K562 (cell line): ENCODE measurements at regions not wholly inside any gene's neighbourhood (a gene's known extent, or its start where the extent isn't known, plus 50 kb on each side); places are given as distances from the start of the nearest gene placed in this dataset.

ENCODE experiments used
- MEF2D ChIP-seq: conservative IDR thresholded peaks from 2 replicates; pipeline ENCODE4 v1.6.1; 2016; ENCODE audit warnings: low read depth, missing genetic modification characterization, missing compliant biosample characterization
- TRIM28 ChIP-seq: fragments of 450-650 bp; IDR thresholded peaks from 2 replicates; pipeline ENCODE4 v1.6.1; 2017
- ZNF197 ChIP-seq: fragments of 200-800 bp; sonication (Bioruptor generic); IDR thresholded peaks from 2 replicates; pipeline ENCODE4 v1.6.1; 2016; ENCODE audit warnings: low read depth, missing genetic modification characterization, missing compliant biosample characterization
- TF ChIP-seq, protein P1 (sequence below): fragments of 450-650 bp; IDR thresholded peaks from 2 replicates; pipeline ENCODE4 v1.6.1; 2018; ENCODE audit not compliant: partially characterized antibody
- TF ChIP-seq, protein P2 (sequence below): sonication (generic); formaldehyde crosslinking; IDR thresholded peaks from 2 replicates; pipeline ENCODE4 v1.8.1; 2022; ENCODE audit warnings: missing genetic modification reagents
- TF ChIP-seq, protein P3 (sequence below), 3 experiments: IDR thresholded peaks in 2 of 3; conservative IDR thresholded peaks in 1 of 3; 2 replicates each; pipeline ENCODE4 v1.5.1; 2011 to 2012; ENCODE audit warnings: low read length in 3 of 3, mild to moderate bottlenecking in 3 of 3, control low read depth in 2 of 3, improper control_type of control experiment in 1 of 3, inconsistent platforms in 1 of 3, low read depth in 1 of 3, mixed read lengths in 1 of 3, moderate library complexity in 1 of 3; ENCODE audit not compliant: insufficient read depth in 2 of 3

DNA sequence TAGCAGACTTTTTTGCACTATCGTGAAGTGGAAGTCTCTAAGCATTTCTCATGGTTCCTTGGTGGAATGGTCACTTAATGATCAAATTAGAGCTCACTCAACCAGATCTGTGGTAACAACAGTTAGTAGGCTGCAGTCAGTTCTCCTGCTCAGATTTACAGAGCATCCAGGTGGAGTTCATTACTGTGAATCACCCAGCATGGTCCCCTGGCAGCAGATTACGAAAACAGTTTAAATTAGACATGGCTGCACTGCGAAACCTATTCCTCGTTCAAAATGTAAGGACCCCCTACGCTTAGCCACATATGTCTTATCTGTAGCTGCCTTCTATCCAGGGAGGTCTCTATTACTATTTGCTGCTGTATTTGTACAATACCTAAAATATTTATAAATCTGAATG lies 823.6 kb upstream of the ARRDC3 start:
- TF ChIP-seq, protein P1, sequence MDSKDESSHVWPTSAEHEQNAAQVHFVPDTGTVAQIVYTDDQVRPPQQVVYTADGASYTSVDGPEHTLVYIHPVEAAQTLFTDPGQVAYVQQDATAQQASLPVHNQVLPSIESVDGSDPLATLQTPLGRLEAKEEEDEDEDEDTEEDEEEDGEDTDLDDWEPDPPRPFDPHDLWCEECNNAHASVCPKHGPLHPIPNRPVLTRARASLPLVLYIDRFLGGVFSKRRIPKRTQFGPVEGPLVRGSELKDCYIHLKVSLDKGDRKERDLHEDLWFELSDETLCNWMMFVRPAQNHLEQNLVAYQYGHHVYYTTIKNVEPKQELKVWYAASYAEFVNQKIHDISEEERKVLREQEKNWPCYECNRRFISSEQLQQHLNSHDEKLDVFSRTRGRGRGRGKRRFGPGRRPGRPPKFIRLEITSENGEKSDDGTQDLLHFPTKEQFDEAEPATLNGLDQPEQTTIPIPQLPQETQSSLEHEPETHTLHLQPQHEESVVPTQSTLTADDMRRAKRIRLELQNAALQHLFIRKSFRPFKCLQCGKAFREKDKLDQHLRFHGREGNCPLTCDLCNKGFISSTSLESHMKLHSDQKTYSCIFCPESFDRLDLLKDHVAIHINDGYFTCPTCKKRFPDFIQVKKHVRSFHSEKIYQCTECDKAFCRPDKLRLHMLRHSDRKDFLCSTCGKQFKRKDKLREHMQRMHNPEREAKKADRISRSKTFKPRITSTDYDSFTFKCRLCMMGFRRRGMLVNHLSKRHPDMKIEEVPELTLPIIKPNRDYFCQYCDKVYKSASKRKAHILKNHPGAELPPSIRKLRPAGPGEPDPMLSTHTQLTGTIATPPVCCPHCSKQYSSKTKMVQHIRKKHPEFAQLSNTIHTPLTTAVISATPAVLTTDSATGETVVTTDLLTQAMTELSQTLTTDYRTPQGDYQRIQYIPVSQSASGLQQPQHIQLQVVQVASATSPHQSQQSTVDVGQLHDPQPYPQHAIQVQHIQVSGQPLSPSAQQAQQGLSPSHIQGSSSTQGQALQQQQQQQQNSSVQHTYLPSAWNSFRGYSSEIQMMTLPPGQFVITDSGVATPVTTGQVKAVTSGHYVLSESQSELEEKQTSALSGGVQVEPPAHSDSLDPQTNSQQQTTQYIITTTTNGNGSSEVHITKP: no peak
- TF ChIP-seq ZNF197 (no peak), MEF2D (tag) (no peak), TRIM28 (no peak)
- TF ChIP-seq, protein P2, sequence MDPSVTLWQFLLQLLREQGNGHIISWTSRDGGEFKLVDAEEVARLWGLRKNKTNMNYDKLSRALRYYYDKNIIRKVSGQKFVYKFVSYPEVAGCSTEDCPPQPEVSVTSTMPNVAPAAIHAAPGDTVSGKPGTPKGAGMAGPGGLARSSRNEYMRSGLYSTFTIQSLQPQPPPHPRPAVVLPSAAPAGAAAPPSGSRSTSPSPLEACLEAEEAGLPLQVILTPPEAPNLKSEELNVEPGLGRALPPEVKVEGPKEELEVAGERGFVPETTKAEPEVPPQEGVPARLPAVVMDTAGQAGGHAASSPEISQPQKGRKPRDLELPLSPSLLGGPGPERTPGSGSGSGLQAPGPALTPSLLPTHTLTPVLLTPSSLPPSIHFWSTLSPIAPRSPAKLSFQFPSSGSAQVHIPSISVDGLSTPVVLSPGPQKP (CRISPR knock-in tag): no peak
- TF ChIP-seq, protein P3, sequence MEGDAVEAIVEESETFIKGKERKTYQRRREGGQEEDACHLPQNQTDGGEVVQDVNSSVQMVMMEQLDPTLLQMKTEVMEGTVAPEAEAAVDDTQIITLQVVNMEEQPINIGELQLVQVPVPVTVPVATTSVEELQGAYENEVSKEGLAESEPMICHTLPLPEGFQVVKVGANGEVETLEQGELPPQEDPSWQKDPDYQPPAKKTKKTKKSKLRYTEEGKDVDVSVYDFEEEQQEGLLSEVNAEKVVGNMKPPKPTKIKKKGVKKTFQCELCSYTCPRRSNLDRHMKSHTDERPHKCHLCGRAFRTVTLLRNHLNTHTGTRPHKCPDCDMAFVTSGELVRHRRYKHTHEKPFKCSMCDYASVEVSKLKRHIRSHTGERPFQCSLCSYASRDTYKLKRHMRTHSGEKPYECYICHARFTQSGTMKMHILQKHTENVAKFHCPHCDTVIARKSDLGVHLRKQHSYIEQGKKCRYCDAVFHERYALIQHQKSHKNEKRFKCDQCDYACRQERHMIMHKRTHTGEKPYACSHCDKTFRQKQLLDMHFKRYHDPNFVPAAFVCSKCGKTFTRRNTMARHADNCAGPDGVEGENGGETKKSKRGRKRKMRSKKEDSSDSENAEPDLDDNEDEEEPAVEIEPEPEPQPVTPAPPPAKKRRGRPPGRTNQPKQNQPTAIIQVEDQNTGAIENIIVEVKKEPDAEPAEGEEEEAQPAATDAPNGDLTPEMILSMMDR (IDR thresholded peaks at IDR 0.05 in 2 of 3, conservative IDR thresholded peaks at IDR 0.05 in 1 of 3; ENCODE audit: insufficient read depth in 2 of 3, low read depth in 1 of 3, low read length in 3 of 3): no peak
